Common myeloid progenitor, CD34-positive (primary cell): ENCODE measurements at regions not wholly inside any gene's neighbourhood (a gene's known extent, or its start where the extent isn't known, plus 50 kb on each side); places are given as distances from the start of the nearest gene placed in this dataset.

ENCODE experiments used
- CTCF ChIA-PET: fragments of 350-600 bp; sonication (Branson Sonifier 250); formaldehyde crosslinking; loops from one replicate; lab custom pipeline; 2021; ENCODE audit warnings: antibody characterized with exemption; lab: Charles Lee
- POLR2A ChIA-PET: fragments of 350-600 bp; sonication (Branson Sonifier 250); formaldehyde crosslinking; loops from one replicate; lab custom pipeline; 2021; ENCODE audit warnings: antibody characterized with exemption; lab: Charles Lee
- DNase-seq, 3 donors: peaks; one replicate each; pipeline versions ENCODE4 v3.0.0 to v3.0.0-alpha.2; 2013
- H3K27ac ChIP-seq, 2 experiments: 1 replicate in 1 of 2; 2 replicates in 1 of 2; pipeline ENCODE4 v1.7.0; 2013; ENCODE audit warnings: inconsistent platforms in 2 of 2, low read length in 2 of 2, mild to moderate bottlenecking in 2 of 2, low read depth in 1 of 2, moderate library complexity in 1 of 2; ENCODE audit not compliant: severe bottlenecking in 2 of 2, insufficient read depth in 1 of 2, poor library complexity in 1 of 2
- H3K27me3 ChIP-seq, 5 experiments: replicated peaks in 2 of 5; 1 replicate in 3 of 5; 2 replicates in 2 of 5; pipeline versions ENCODE4 v1.6.1 to v1.7.0; 2013; ENCODE audit warnings: low read length in 4 of 5, mild to moderate bottlenecking in 2 of 5, moderate library complexity in 2 of 5, inconsistent platforms in 1 of 5; ENCODE audit not compliant: insufficient read depth in 5 of 5, control insufficient read depth in 4 of 5
- H3K36me3 ChIP-seq, 4 experiments: 1 replicate in 2 of 4; 2 replicates in 2 of 4; pipeline versions ENCODE4 v1.6.1 to v1.7.0; 2013; ENCODE audit warnings: low read length in 3 of 4, control low read depth in 1 of 4, mild to moderate bottlenecking in 1 of 4; ENCODE audit not compliant: control insufficient read depth in 4 of 4, insufficient read depth in 4 of 4
- H3K4me1 ChIP-seq, 4 experiments: 1 replicate in 3 of 4; 2 replicates in 1 of 4; pipeline versions ENCODE4 v1.6.1 to v1.7.1; 2013; ENCODE audit warnings: low read length in 3 of 4, mild to moderate bottlenecking in 3 of 4, control low read depth in 1 of 4, inconsistent platforms in 1 of 4, moderate library complexity in 1 of 4; ENCODE audit not compliant: control insufficient read depth in 4 of 4, insufficient read depth in 4 of 4; ENCODE audit errors: control extremely low read depth in 1 of 4
- H3K4me3 ChIP-seq, 7 experiments: 1 replicate in 4 of 7; 2 replicates in 3 of 7; pipeline versions ENCODE4 v1.5.1 to v1.7.0; 2013; ENCODE audit warnings: mild to moderate bottlenecking in 7 of 7, low read length in 6 of 7, moderate library complexity in 6 of 7, inconsistent platforms in 2 of 7, low read depth in 2 of 7, control low read depth in 1 of 7; ENCODE audit not compliant: insufficient read depth in 4 of 7, control insufficient read depth in 1 of 7; ENCODE audit errors: extremely low read depth in 1 of 7
- H3K9me3 ChIP-seq, 5 experiments: 1 replicate in 4 of 5; 2 replicates in 1 of 5; pipeline versions ENCODE4 v1.6.1 to v1.7.1; 2013; ENCODE audit warnings: low read length in 4 of 5, mild to moderate bottlenecking in 2 of 5, inconsistent platforms in 1 of 5, low read depth in 1 of 5, moderate library complexity in 1 of 5; ENCODE audit not compliant: control insufficient read depth in 4 of 5, insufficient read depth in 2 of 5; ENCODE audit errors: control extremely low read depth in 1 of 5
- WGBS: methylation state at CpG from one replicate; pipeline ENCODE4 v1.1.5; 2013; ENCODE audit not compliant: insufficient coverage; 5-methylcytosine and 5-hydroxymethylcytosine counted together

DNA sequence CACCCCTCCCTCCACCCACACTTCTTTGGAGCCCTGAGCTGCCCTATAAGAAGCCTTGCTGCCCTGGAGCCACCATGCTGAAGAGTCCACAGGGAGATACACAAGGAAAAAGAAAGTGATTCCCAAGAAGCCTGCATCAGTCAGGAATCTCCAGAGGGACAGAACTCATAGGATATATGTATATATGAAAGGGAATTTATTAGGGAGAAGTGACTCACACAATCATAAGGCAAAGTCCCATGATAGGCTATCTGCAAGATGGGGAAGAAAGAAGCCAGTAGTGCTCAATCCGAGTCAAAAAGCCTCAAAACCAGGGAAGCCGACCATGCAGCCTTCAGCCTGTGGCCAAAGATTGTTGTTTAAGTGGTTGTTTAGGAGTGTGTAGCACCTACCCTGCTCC, 87.9 kb downstream of the TMEM114 start:
- no peak for DNase-seq
- no peak overlapping the region for H3K4me3 ChIP-seq
- no peaks in the 10 kb centered on the region for H3K4me1 ChIP-seq
- no peaks in the 10 kb centered on the region for H3K36me3 ChIP-seq
- CTCF ChIA-PET, result no interaction called here
- H3K9me3 ChIP-seq, result peaks cover 0 to 2% (median 0%) of the 10 kb centered on the region in 5 experiments
- no CpG with 5 or more reads among the region's 2 CpGs for WGBS
- no peak overlapping the region for H3K27ac ChIP-seq
- POLR2A ChIA-PET, result no interaction called here
- H3K27me3 ChIP-seq, result no peaks in the 10 kb centered on the region

DNA sequence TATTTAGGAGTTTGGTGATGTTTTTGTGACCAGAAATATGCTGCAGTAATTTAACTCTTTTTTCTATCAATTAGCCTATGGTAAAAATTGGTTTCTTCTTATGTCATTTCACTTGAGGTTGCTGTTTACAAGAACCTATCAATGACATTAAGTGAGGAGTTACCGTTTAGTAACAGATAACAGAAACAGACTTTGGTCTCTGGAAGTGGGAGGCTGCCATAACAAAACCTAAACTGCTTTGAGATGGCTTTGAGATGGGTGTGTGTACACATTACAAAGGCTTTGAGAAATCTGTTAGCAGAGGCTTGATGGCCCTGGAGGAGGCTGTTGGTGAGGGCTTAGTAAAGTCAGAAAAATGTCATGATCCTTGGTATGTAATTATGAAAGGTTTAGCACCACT, 90.0 kb downstream of the TMEM114 start:
- POLR2A ChIA-PET, result no interaction called here

DNA sequence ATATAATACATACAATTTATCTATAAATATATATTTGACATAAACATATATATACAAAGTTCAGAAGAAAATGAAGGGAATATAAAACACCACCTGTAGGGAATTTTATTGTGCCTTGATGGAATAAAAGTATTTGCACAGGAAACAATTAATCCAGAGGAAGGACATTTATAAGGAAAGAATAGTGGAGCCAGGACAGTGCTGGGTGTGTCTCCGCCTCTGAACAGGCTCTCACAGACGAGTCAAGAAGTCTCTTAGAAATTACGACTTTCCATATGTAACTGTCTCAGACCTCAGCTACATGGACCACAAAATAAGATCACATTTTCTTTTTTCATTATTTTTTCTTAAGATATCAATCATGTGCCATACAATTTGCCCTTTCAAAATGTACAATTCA, 93.9 kb downstream of the TMEM114 start:
- Histone ChIP-seq H3K4me1 (no peaks in the 10 kb centered on the region), H3K27me3 (peaks cover 0 to 2% (median 0%) of the 10 kb centered on the region in 5 experiments), H3K9me3 (no peaks in the 10 kb centered on the region), H3K36me3 (no peaks in the 10 kb centered on the region), H3K4me3 (no peak overlapping the region), H3K27ac (no peak overlapping the region)
- POLR2A ChIA-PET, result no interaction called here
- WGBS, result 80% methylated on average over 2 of the region's 3 CpGs
- DNase-seq, result no peak
- CTCF ChIA-PET, result no interaction called here

More for the DNA sequence above, 90.0 kb downstream of the TMEM114 start:
- no peak overlapping the region for H3K27ac ChIP-seq
- no peaks in the 10 kb centered on the region for H3K27me3 ChIP-seq
- no peaks in the 10 kb centered on the region for H3K9me3 ChIP-seq
- no peaks in the 10 kb centered on the region for H3K36me3 ChIP-seq
- WGBS, result 75% methylated on average over 1 of the region's 1 CpG
- no peak overlapping the region for H3K4me3 ChIP-seq
- H3K4me1 ChIP-seq, result no peaks in the 10 kb centered on the region
- DNase-seq, result no peak
- CTCF ChIA-PET, result no interaction called here

DNA sequence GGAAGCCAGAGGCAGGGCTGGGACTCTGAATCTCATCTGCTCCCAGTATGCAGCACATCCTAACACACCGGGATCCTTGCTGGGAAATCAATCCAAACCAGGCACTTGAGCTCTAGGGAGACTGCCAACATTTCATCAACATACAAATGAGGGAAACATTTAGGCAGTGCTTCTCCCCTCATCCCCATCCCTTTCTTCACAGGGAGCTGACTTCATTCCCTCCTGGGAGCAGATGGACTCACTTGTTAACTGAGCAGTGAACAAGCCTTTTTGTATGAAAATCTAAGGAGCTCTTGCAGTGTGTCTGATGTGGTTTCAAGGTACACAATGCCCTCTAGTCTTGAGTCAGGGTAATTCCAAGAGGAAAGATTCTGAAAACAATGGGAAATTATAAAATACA, 96.3 kb downstream of the TMEM114 start:
- H3K36me3 ChIP-seq, result no peaks in the 10 kb centered on the region
- no peaks in the 10 kb centered on the region for H3K9me3 ChIP-seq
- no peaks in the 10 kb centered on the region for H3K4me1 ChIP-seq
- 10% methylated on average over 1 of the region's 1 CpG for WGBS
- ChIA-PET CTCF (no interaction called here), POLR2A (no interaction called here)
- no peak overlapping the region for H3K4me3 ChIP-seq
- DNase-seq, result no peak
- no peak overlapping the region for H3K27ac ChIP-seq
- H3K27me3 ChIP-seq, result peaks cover 0 to 2% (median 0%) of the 10 kb centered on the region in 5 experiments

DNA sequence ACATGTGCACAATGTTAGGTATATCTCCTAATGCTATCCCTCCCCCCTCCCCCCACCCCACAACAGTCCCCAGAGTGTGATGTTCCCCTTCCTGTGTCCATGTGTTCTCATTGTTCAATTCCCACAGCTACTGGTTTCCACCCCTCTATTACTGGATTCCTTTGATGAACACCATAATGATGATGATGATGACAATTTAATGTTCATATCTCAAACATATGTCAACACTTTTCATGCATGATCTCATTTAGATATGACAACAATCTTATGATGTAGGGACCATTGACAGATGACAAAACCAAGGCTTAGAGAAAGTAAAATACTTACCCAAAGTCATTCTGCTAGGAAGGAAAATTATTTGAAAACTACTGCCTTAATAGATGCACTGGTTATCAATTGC, 97.6 kb downstream of the TMEM114 start:
- H3K27ac ChIP-seq, result no peak overlapping the region
- H3K4me3 ChIP-seq, result no peak overlapping the region
- H3K9me3 ChIP-seq, result no peaks in the 10 kb centered on the region
- no peaks in the 10 kb centered on the region for H3K36me3 ChIP-seq
- ChIA-PET POLR2A (no interaction called here), CTCF (no interaction called here)
- no peak for DNase-seq
- H3K4me1 ChIP-seq, result no peaks in the 10 kb centered on the region
- peaks cover 0 to 2% (median 0%) of the 10 kb centered on the region in 5 experiments for H3K27me3 ChIP-seq

DNA sequence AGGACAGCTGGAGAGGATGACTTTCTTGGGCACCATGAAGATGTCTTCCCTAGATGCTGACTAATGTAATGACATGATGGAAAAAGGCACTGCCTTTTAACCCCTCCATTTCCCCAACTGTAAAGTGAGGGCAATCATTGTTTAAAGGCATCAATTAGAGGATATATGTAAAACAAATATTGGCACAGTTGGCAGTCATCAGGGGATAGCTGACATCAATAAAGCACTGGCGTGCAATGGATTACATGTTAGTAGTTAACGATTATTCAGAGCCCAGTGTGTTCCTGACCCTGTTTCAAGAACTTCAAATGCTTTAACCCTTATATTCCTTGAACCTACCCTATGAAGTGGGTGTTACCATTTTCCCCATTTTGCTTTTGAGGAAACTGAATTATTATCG, 100.7 kb downstream of the TMEM114 start:
- Histone ChIP-seq H3K27me3 (peaks cover 0 to 2% (median 0%) of the 10 kb centered on the region in 5 experiments), H3K27ac (no peak overlapping the region), H3K36me3 (no peaks in the 10 kb centered on the region), H3K4me3 (no peak overlapping the region), H3K4me1 (no peaks in the 10 kb centered on the region), H3K9me3 (no peaks in the 10 kb centered on the region)
- no peak for DNase-seq
- WGBS, result 83% methylated on average over 1 of the region's 3 CpGs
- ChIA-PET POLR2A (no interaction called here), CTCF (no interaction called here)

DNA sequence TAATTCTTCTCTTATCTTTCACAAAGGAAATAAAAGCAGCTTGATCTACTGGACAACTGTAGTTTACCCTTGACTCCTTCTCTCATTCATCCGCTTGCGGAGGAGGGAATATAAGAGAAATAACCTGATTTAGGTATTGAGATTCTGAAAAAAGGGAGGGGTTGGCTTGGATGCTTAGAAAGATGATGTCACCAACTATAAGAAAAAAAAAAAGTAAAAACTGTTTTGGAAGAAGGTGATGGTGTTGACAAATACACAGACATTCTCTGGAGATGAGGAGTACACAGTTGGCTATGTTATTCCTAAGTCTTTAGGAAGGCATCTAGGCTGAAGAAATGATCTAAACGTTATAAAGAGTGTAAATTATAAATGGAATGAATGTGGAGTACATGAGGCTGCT, 103.3 kb downstream of the TMEM114 start:
- ChIA-PET POLR2A (no interaction called here), CTCF (no interaction called here)
- no peaks in the 10 kb centered on the region for H3K9me3 ChIP-seq
- H3K4me3 ChIP-seq, result no peak overlapping the region
- no peaks in the 10 kb centered on the region for H3K27me3 ChIP-seq
- H3K27ac ChIP-seq, result no peak overlapping the region
- H3K4me1 ChIP-seq, result no peaks in the 10 kb centered on the region
- no peaks in the 10 kb centered on the region for H3K36me3 ChIP-seq
- WGBS, result 81% methylated on average over 2 of the region's 3 CpGs
- DNase-seq, result no peak
